CD4-positive, CD25-positive, alpha-beta regulatory T cell (primary cell): ENCODE measurements at regions not wholly inside any gene's neighbourhood (a gene's known extent, or its start where the extent isn't known, plus 50 kb on each side); places are given as distances from the start of the nearest gene placed in this dataset.

Source experiments
- ATAC-seq, 2 donors: fragments of 150-1000 bp; cut with Tn5 transposase; one replicate each; pipeline ENCODE4 v1.10.0; 2021; ENCODE audit warnings: low read depth in 2 of 2, moderate number of reproducible peaks in 2 of 2, moderate library complexity in 1 of 2
- DNase-seq, 3 donors: peaks; one replicate each; pipeline versions ENCODE4 v3.0.0 to v3.0.0-alpha.2; 2012 to 2022; ENCODE audit warnings: mixed read lengths in 1 of 3
- H3K27ac ChIP-seq: one replicate; pipeline ENCODE4 v1.7.0; 2013; ENCODE audit warnings: mild to moderate bottlenecking, low read length; ENCODE audit not compliant: insufficient read depth, poor library complexity, severe bottlenecking
- H3K27me3 ChIP-seq: one replicate; pipeline ENCODE4 v1.7.0; 2013; ENCODE audit warnings: low read length; ENCODE audit not compliant: control insufficient read depth, insufficient read depth
- H3K36me3 ChIP-seq: one replicate; pipeline ENCODE4 v1.7.0; 2013; ENCODE audit warnings: mild to moderate bottlenecking, low read length, moderate library complexity; ENCODE audit not compliant: control insufficient read depth, insufficient read depth
- H3K4me1 ChIP-seq: 2 replicates; pipeline ENCODE4 v1.7.0; 2013; ENCODE audit warnings: mild to moderate bottlenecking, low read length; ENCODE audit not compliant: insufficient read depth, control insufficient read depth, poor library complexity, severe bottlenecking
- H3K4me3 ChIP-seq: one replicate; pipeline ENCODE4 v1.7.0; 2013; ENCODE audit warnings: low read depth, mild to moderate bottlenecking, low read length, moderate library complexity
- H3K9me3 ChIP-seq, 2 experiments: 1 replicate in 1 of 2; 2 replicates in 1 of 2; pipeline ENCODE4 v1.7.0; 2013; ENCODE audit warnings: low read length in 2 of 2, mild to moderate bottlenecking in 1 of 2, moderate library complexity in 1 of 2; ENCODE audit not compliant: control insufficient read depth in 2 of 2
- H3K27ac Mint-ChIP-seq, 3 donors: one replicate each; pipeline ENCODE4 v1.8.0; 2020 to 2022; ENCODE audit warnings: mild to moderate bottlenecking in 3 of 3, mixed read lengths in 3 of 3, moderate library complexity in 2 of 3
- H3K27me3 Mint-ChIP-seq: one replicate; pipeline ENCODE4 v1.8.0; 2022; ENCODE audit warnings: mild to moderate bottlenecking, mixed read lengths
- H3K36me3 Mint-ChIP-seq: one replicate; pipeline ENCODE4 v1.8.0; 2020; ENCODE audit warnings: mixed read lengths
- H3K4me1 Mint-ChIP-seq, 4 donors: one replicate each; pipeline ENCODE4 v1.8.0; 2020 to 2022; ENCODE audit warnings: mixed read lengths in 4 of 4, mild to moderate bottlenecking in 1 of 4
- H3K4me3 Mint-ChIP-seq, 4 donors: one replicate each; pipeline ENCODE4 v1.8.0; 2020 to 2022; ENCODE audit warnings: mild to moderate bottlenecking in 4 of 4, mixed read lengths in 4 of 4, moderate library complexity in 3 of 4
- H3K9me3 Mint-ChIP-seq, 7 donors: one replicate each; pipeline ENCODE4 v1.8.0; 2020 to 2022; ENCODE audit warnings: mixed read lengths in 7 of 7, mild to moderate bottlenecking in 3 of 7, moderate library complexity in 2 of 7

- Mint-ChIP-seq H3K27ac (no peak overlapping the region), H3K36me3 (no peaks in the 10 kb centered on the region), H3K4me1 (no peaks in the 10 kb centered on the region), H3K4me3 (no peak overlapping the region), H3K9me3 (peaks cover 0 to 8% (median 3%) of the 10 kb centered on the region in 7 donors), H3K27me3 (no peaks in the 10 kb centered on the region)
- Histone ChIP-seq H3K9me3 (no peaks in the 10 kb centered on the region), H3K4me1 (no peaks in the 10 kb centered on the region), H3K36me3 (no peaks in the 10 kb centered on the region), H3K27me3 (no peaks in the 10 kb centered on the region), H3K4me3 (no peak overlapping the region), H3K27ac (no peak overlapping the region)
- no peak for ATAC-seq
- DNase-seq = no peak
Measured at GRCh38 chr1:82487778-82488177, 687.0 kb downstream of the ADGRL2 start.

GRCh38 chr1:82486969-82487368 lies 686.2 kb downstream of the ADGRL2 start:
- H3K36me3 Mint-ChIP-seq = no peaks in the 10 kb centered on the region
- H3K4me1 Mint-ChIP-seq = no peaks in the 10 kb centered on the region
- Histone ChIP-seq H3K4me3 (no peak overlapping the region), H3K27me3 (no peaks in the 10 kb centered on the region), H3K9me3 (no peaks in the 10 kb centered on the region), H3K27ac (no peak overlapping the region), H3K4me1 (no peaks in the 10 kb centered on the region), H3K36me3 (no peaks in the 10 kb centered on the region)
- H3K9me3 Mint-ChIP-seq = peaks cover 0 to 6% (median 3%) of the 10 kb centered on the region in 7 donors
- peak overlapping the region in 1 of 3 donors; percentile 74 for H3K27ac Mint-ChIP-seq
- ATAC-seq = no peak
- DNase-seq = no peak
- H3K4me3 Mint-ChIP-seq = no peak overlapping the region
- no peaks in the 10 kb centered on the region for H3K27me3 Mint-ChIP-seq

GRCh38 chr1:82486468-82486867 lies 685.7 kb downstream of the ADGRL2 start:
- Histone ChIP-seq H3K27me3 (no peaks in the 10 kb centered on the region), H3K4me3 (no peak overlapping the region), H3K36me3 (no peaks in the 10 kb centered on the region), H3K27ac (no peak overlapping the region), H3K9me3 (no peaks in the 10 kb centered on the region), H3K4me1 (no peaks in the 10 kb centered on the region)
- Mint-ChIP-seq H3K27ac (no peak overlapping the region), H3K4me1 (no peaks in the 10 kb centered on the region), H3K36me3 (no peaks in the 10 kb centered on the region), H3K9me3 (peaks cover 0 to 5% (median 3%) of the 10 kb centered on the region in 7 donors), H3K27me3 (no peaks in the 10 kb centered on the region), H3K4me3 (no peak overlapping the region)
- ATAC-seq (no peak), DNase-seq (no peak)

GRCh38 chr1:82485591-82486369 lies 685.0 kb downstream of the ADGRL2 start:
- Mint-ChIP-seq H3K4me1 (no peaks in the 10 kb centered on the region), H3K36me3 (no peaks in the 10 kb centered on the region), H3K4me3 (no peak overlapping the region), H3K27me3 (no peaks in the 10 kb centered on the region), H3K9me3 (peaks cover 0 to 5% (median 4%) of the 10 kb centered on the region in 7 donors), H3K27ac (no peak overlapping the region)
- ATAC-seq (no peak), DNase-seq (no peak)
- H3K9me3 ChIP-seq = no peaks in the 10 kb centered on the region
- H3K27ac ChIP-seq = no peak overlapping the region
- H3K4me1 ChIP-seq = no peaks in the 10 kb centered on the region
- H3K4me3 ChIP-seq = no peak overlapping the region
- H3K27me3 ChIP-seq = no peaks in the 10 kb centered on the region
- no peaks in the 10 kb centered on the region for H3K36me3 ChIP-seq

- Mint-ChIP-seq H3K4me1 (no peaks in the 10 kb centered on the region), H3K27me3 (no peaks in the 10 kb centered on the region), H3K27ac (no peak overlapping the region), H3K4me3 (no peak overlapping the region), H3K9me3 (peaks cover 0 to 6% (median 2%) of the 10 kb centered on the region in 7 donors), H3K36me3 (no peaks in the 10 kb centered on the region)
- H3K4me3 ChIP-seq = no peak overlapping the region
- H3K4me1 ChIP-seq = no peaks in the 10 kb centered on the region
- no peaks in the 10 kb centered on the region for H3K9me3 ChIP-seq
- ATAC-seq (no peak), DNase-seq (no peak)
- H3K27me3 ChIP-seq = no peaks in the 10 kb centered on the region
- no peaks in the 10 kb centered on the region for H3K36me3 ChIP-seq
- H3K27ac ChIP-seq = no peak overlapping the region
Measured at GRCh38 chr1:82483146-82483545, 682.4 kb downstream of the ADGRL2 start.

GRCh38 chr1:82478916-82479315 lies 678.2 kb downstream of the ADGRL2 start:
- no peaks in the 10 kb centered on the region for H3K4me1 ChIP-seq
- H3K9me3 ChIP-seq = no peaks in the 10 kb centered on the region
- no peaks in the 10 kb centered on the region for H3K36me3 Mint-ChIP-seq
- H3K27me3 Mint-ChIP-seq = no peaks in the 10 kb centered on the region
- H3K4me1 Mint-ChIP-seq = no peaks in the 10 kb centered on the region
- DNase-seq (no peak), ATAC-seq (no peak)
- no peaks in the 10 kb centered on the region for H3K36me3 ChIP-seq
- H3K9me3 Mint-ChIP-seq = peaks cover 0 to 9% (median 5%) of the 10 kb centered on the region in 7 donors
- no peak overlapping the region for H3K4me3 ChIP-seq
- H3K4me3 Mint-ChIP-seq = no peak overlapping the region
- H3K27ac ChIP-seq = no peak overlapping the region
- no peaks in the 10 kb centered on the region for H3K27me3 ChIP-seq
- H3K27ac Mint-ChIP-seq = no peak overlapping the region

GRCh38 chr1:82472489-82473131 lies 671.9 kb downstream of the ADGRL2 start:
- no peaks in the 10 kb centered on the region for H3K27me3 ChIP-seq
- H3K36me3 ChIP-seq = no peaks in the 10 kb centered on the region
- H3K9me3 ChIP-seq = no peaks in the 10 kb centered on the region
- Mint-ChIP-seq H3K9me3 (peaks cover 0 to 20% (median 5%) of the 10 kb centered on the region in 7 donors), H3K27ac (no peak overlapping the region), H3K4me3 (no peak overlapping the region), H3K4me1 (no peaks in the 10 kb centered on the region), H3K27me3 (no peaks in the 10 kb centered on the region), H3K36me3 (no peaks in the 10 kb centered on the region)
- H3K4me3 ChIP-seq = no peak overlapping the region
- ATAC-seq (no peak), DNase-seq (no peak)
- H3K4me1 ChIP-seq = no peaks in the 10 kb centered on the region
- H3K27ac ChIP-seq = no peak overlapping the region

GRCh38 chr1:82466891-82467290 lies 666.2 kb downstream of the ADGRL2 start:
- no peaks in the 10 kb centered on the region for H3K36me3 Mint-ChIP-seq

More at GRCh38 chr1:82466891-82467290, 666.2 kb downstream of the ADGRL2 start:
- H3K4me1 Mint-ChIP-seq = no peaks in the 10 kb centered on the region
- no peak overlapping the region for H3K27ac ChIP-seq
- H3K4me1 ChIP-seq = no peaks in the 10 kb centered on the region
- H3K9me3 Mint-ChIP-seq = peaks cover 0 to 8% (median 0%) of the 10 kb centered on the region in 7 donors
- H3K36me3 ChIP-seq = no peaks in the 10 kb centered on the region
- no peaks in the 10 kb centered on the region for H3K9me3 ChIP-seq
- no peak overlapping the region for H3K27ac Mint-ChIP-seq
- H3K4me3 Mint-ChIP-seq = no peak overlapping the region
- H3K4me3 ChIP-seq = no peak overlapping the region
- no peaks in the 10 kb centered on the region for H3K27me3 Mint-ChIP-seq
- no peak for ATAC-seq
- H3K27me3 ChIP-seq = no peaks in the 10 kb centered on the region
- no peak for DNase-seq
